ENCODE measurements at regions not wholly inside any gene's neighbourhood (a gene's known extent, or its start where the extent isn't known, plus 50 kb on each side); places are given as distances from the start of the nearest gene placed in this dataset.

GRCh38 chr13:38002606-38003005 lies 133.0 kb upstream of the TRPC4 start:
- TF ChIP-seq POLR2A (IDR thresholded peaks at IDR 0.05; ENCODE audit: extremely low read depth, insufficient read length), result no peak
- TF ChIP-seq MYC (IDR thresholded peaks at IDR 0.05; ENCODE audit: low read depth, low read length), result no peak
- H3K4me3 ChIP-seq (ENCODE audit: low read depth, low read length), result no peak overlapping the region
- no peak for DNase-seq (ENCODE audit: low read depth)

GRCh38 chr13:37997641-37998040 lies 128.1 kb upstream of the TRPC4 start:
- no peak for DNase-seq (ENCODE audit: low read depth)
- TF ChIP-seq MAX (IDR thresholded peaks at IDR 0.05; ENCODE audit: low read depth, low read length), result no peak
- no peak for TF ChIP-seq MYC (IDR thresholded peaks at IDR 0.05; ENCODE audit: low read depth, low read length)
- TF ChIP-seq CTCF (IDR thresholded peaks at IDR 0.05; ENCODE audit: low read depth, low read length), result no peak
- TF ChIP-seq POLR2A (IDR thresholded peaks at IDR 0.05; ENCODE audit: extremely low read depth, insufficient read length), result no peak

GRCh38 chr13:37995092-37995491 lies 125.5 kb upstream of the TRPC4 start:
- no peak for DNase-seq (ENCODE audit: low read depth)
- TF ChIP-seq POLR2A (IDR thresholded peaks at IDR 0.05; ENCODE audit: extremely low read depth, insufficient read length), result no peak
- TF ChIP-seq MAX (IDR thresholded peaks at IDR 0.05; ENCODE audit: low read depth, low read length), result no peak
- TF ChIP-seq CTCF (IDR thresholded peaks at IDR 0.05; ENCODE audit: low read depth, low read length), result no peak
- no peak overlapping the region for H3K4me3 ChIP-seq (ENCODE audit: low read depth, low read length)

More at GRCh38 chr13:37997641-37998040, 128.1 kb upstream of the TRPC4 start:
- no peak overlapping the region for H3K4me3 ChIP-seq (ENCODE audit: low read depth, low read length)

- DNase-seq (ENCODE audit: low read depth), result no peak
- no peak for TF ChIP-seq MAX (IDR thresholded peaks at IDR 0.05; ENCODE audit: low read depth, low read length)
- TF ChIP-seq POLR2A (IDR thresholded peaks at IDR 0.05; ENCODE audit: extremely low read depth, insufficient read length), result no peak
- TF ChIP-seq MYC (IDR thresholded peaks at IDR 0.05; ENCODE audit: low read depth, low read length), result no peak
- TF ChIP-seq CTCF (IDR thresholded peaks at IDR 0.05; ENCODE audit: low read depth, low read length), result no peak
- H3K4me3 ChIP-seq (ENCODE audit: low read depth, low read length), result no peak overlapping the region
Measured at GRCh38 chr13:37986811-37987210, 117.2 kb upstream of the TRPC4 start.

GRCh38 chr13:37985281-37985680 lies 115.7 kb upstream of the TRPC4 start:
- no peak overlapping the region for H3K4me3 ChIP-seq (ENCODE audit: low read depth, low read length)
- no peak for DNase-seq (ENCODE audit: low read depth)
- TF ChIP-seq POLR2A (IDR thresholded peaks at IDR 0.05; ENCODE audit: extremely low read depth, insufficient read length), result no peak
- TF ChIP-seq MYC (IDR thresholded peaks at IDR 0.05; ENCODE audit: low read depth, low read length), result no peak
- no peak for TF ChIP-seq CTCF (IDR thresholded peaks at IDR 0.05; ENCODE audit: low read depth, low read length)
- no peak for TF ChIP-seq MAX (IDR thresholded peaks at IDR 0.05; ENCODE audit: low read depth, low read length)

GRCh38 chr13:37984357-37984756 lies 114.8 kb upstream of the TRPC4 start:
- DNase-seq (ENCODE audit: low read depth), result peak; percentile 35
- peak; percentile 26 for TF ChIP-seq CTCF (IDR thresholded peaks at IDR 0.05; ENCODE audit: low read depth, low read length)
- no peak for TF ChIP-seq MYC (IDR thresholded peaks at IDR 0.05; ENCODE audit: low read depth, low read length)
- TF ChIP-seq MAX (IDR thresholded peaks at IDR 0.05; ENCODE audit: low read depth, low read length), result no peak
- no peak for TF ChIP-seq POLR2A (IDR thresholded peaks at IDR 0.05; ENCODE audit: extremely low read depth, insufficient read length)
- no peak overlapping the region for H3K4me3 ChIP-seq (ENCODE audit: low read depth, low read length)
